Neural progenitor cell (in vitro differentiated cells): ENCODE measurements at regions not wholly inside any gene's neighbourhood (a gene's known extent, or its start where the extent isn't known, plus 50 kb on each side); places are given as distances from the start of the nearest gene placed in this dataset.

ENCODE experiments used
- CTCF ChIP-seq: fragments of 200-600 bp; sonication (generic); IDR thresholded peaks from 2 replicates; pipeline ENCODE4 v1.5.1; 2017; ENCODE audit warnings: antibody characterized with exemption, mild to moderate bottlenecking
- EZH2 ChIP-seq: fragments of 200-600 bp; sonication (generic); IDR thresholded peaks from 2 replicates; pipeline ENCODE4 v1.6.1; 2017; ENCODE audit warnings: antibody characterized with exemption, mild to moderate bottlenecking, moderate library complexity
- EZH2phosphoT487 ChIP-seq: fragments of 200-600 bp; sonication (generic); IDR thresholded peaks from 2 replicates; pipeline ENCODE4 v1.6.1; 2017; ENCODE audit warnings: antibody characterized with exemption

- TF ChIP-seq CTCF (no peak), EZH2 (no peak), EZH2phosphoT487 (no peak)
Observed at GRCh38 chr4:170230242-170230641, 140.5 kb upstream of the AADAT start.
